ENCODE measurements at regions not wholly inside any gene's neighbourhood (a gene's known extent, or its start where the extent isn't known, plus 50 kb on each side); places are given as distances from the start of the nearest gene placed in this dataset.
A peak's percentile ranks its signal among the peaks of the same experiment; 100 is the strongest.
"Not testable (repeated sequence)": the region's sequence is repeated elsewhere in the genome, so short reads cannot be mapped to it uniquely, and the experiment has no call there.

GRCh38 chr7:81491573-81491972 is 278.3 kb downstream of the HGF start:
- Mint-ChIP-seq H3K9me3 (no peaks in the 10 kb centered on the region), H3K36me3 (no peaks in the 10 kb centered on the region), H3K4me1 (no peaks in the 10 kb centered on the region), H3K27ac (no peak overlapping the region), H3K27me3 (no peaks in the 10 kb centered on the region), H3K4me3 (no peak overlapping the region)
- no peak for DNase-seq

GRCh38 chr7:81488210-81488609 is 281.6 kb downstream of the HGF start:
- no peak overlapping the region for H3K27ac Mint-ChIP-seq
- no peaks in the 10 kb centered on the region for H3K36me3 Mint-ChIP-seq
- H3K9me3 Mint-ChIP-seq, result no peaks in the 10 kb centered on the region
- no peak for DNase-seq
- peaks cover under 1% of the 10 kb centered on the region for H3K27me3 Mint-ChIP-seq
- no peaks in the 10 kb centered on the region for H3K4me1 Mint-ChIP-seq
- H3K4me3 Mint-ChIP-seq, result no peak overlapping the region

- peaks cover 5% of the 10 kb centered on the region for H3K27me3 Mint-ChIP-seq
- no peak overlapping the region for H3K4me3 Mint-ChIP-seq
- H3K27ac Mint-ChIP-seq, result no peak overlapping the region
- H3K4me1 Mint-ChIP-seq, result no peaks in the 10 kb centered on the region
- no peak for DNase-seq
- no peaks in the 10 kb centered on the region for H3K9me3 Mint-ChIP-seq
- H3K36me3 Mint-ChIP-seq, result no peaks in the 10 kb centered on the region
These were observed 282.3 kb downstream of the HGF start for GRCh38 chr7:81487516-81487915.

GRCh38 chr7:81484261-81484660 is 285.6 kb downstream of the HGF start:
- H3K4me1 Mint-ChIP-seq, result no peaks in the 10 kb centered on the region
- no peak for DNase-seq
- no peaks in the 10 kb centered on the region for H3K36me3 Mint-ChIP-seq
- peaks cover 5% of the 10 kb centered on the region for H3K27me3 Mint-ChIP-seq
- no peak overlapping the region for H3K27ac Mint-ChIP-seq
- no peak overlapping the region for H3K4me3 Mint-ChIP-seq
- no peaks in the 10 kb centered on the region for H3K9me3 Mint-ChIP-seq

GRCh38 chr7:81482600-81483186 is 287.2 kb downstream of the HGF start:
- H3K36me3 Mint-ChIP-seq, result no peaks in the 10 kb centered on the region
- peaks cover 5% of the 10 kb centered on the region for H3K27me3 Mint-ChIP-seq
- H3K9me3 Mint-ChIP-seq, result no peaks in the 10 kb centered on the region
- no peak overlapping the region for H3K4me3 Mint-ChIP-seq
- H3K27ac Mint-ChIP-seq, result no peak overlapping the region
- no peak for DNase-seq
- no peaks in the 10 kb centered on the region for H3K4me1 Mint-ChIP-seq

GRCh38 chr7:81478664-81479063 is 291.2 kb downstream of the HGF start:
- H3K4me1 Mint-ChIP-seq, result no peaks in the 10 kb centered on the region
- H3K36me3 Mint-ChIP-seq, result no peaks in the 10 kb centered on the region
- DNase-seq, result no peak
- H3K4me3 Mint-ChIP-seq, result no peak overlapping the region
- H3K27ac Mint-ChIP-seq, result no peak overlapping the region
- peaks cover 5% of the 10 kb centered on the region for H3K27me3 Mint-ChIP-seq
- H3K9me3 Mint-ChIP-seq, result no peaks in the 10 kb centered on the region

- H3K9me3 Mint-ChIP-seq, DNase-seq, H3K36me3 Mint-ChIP-seq, H3K27ac Mint-ChIP-seq, H3K4me3 Mint-ChIP-seq, H3K27me3 Mint-ChIP-seq, H3K4me1 Mint-ChIP-seq: not testable (repeated sequence)
These were observed 291.6 kb downstream of the HGF start for GRCh38 chr7:81478201-81478600.

GRCh38 chr7:81473236-81473635 is 296.6 kb downstream of the HGF start:
- DNase-seq, result no peak
- no peak overlapping the region for H3K27ac Mint-ChIP-seq
- H3K9me3 Mint-ChIP-seq, result no peaks in the 10 kb centered on the region
- no peak overlapping the region for H3K4me3 Mint-ChIP-seq
- peaks cover 6% of the 10 kb centered on the region for H3K27me3 Mint-ChIP-seq
- no peaks in the 10 kb centered on the region for H3K4me1 Mint-ChIP-seq
- no peaks in the 10 kb centered on the region for H3K36me3 Mint-ChIP-seq

- DNase-seq, result no peak
- Mint-ChIP-seq H3K4me3 (no peak overlapping the region), H3K27ac (no peak overlapping the region), H3K36me3 (no peaks in the 10 kb centered on the region), H3K9me3 (no peaks in the 10 kb centered on the region), H3K4me1 (no peaks in the 10 kb centered on the region), H3K27me3 (peaks cover 6% of the 10 kb centered on the region)
These were observed 299.0 kb downstream of the HGF start for GRCh38 chr7:81470724-81471379.

- Mint-ChIP-seq H3K4me1 (no peaks in the 10 kb centered on the region), H3K36me3 (no peaks in the 10 kb centered on the region), H3K27ac (no peak overlapping the region), H3K9me3 (no peaks in the 10 kb centered on the region), H3K4me3 (no peak overlapping the region), H3K27me3 (peaks cover 6% of the 10 kb centered on the region)
- peak; percentile 32 for DNase-seq
These were observed 299.8 kb downstream of the HGF start for GRCh38 chr7:81469869-81470723.

- H3K4me1 Mint-ChIP-seq, result no peaks in the 10 kb centered on the region
- no peaks in the 10 kb centered on the region for H3K9me3 Mint-ChIP-seq
- H3K27ac Mint-ChIP-seq, result no peak overlapping the region
- no peak for DNase-seq
- H3K36me3 Mint-ChIP-seq, result no peaks in the 10 kb centered on the region
- no peak overlapping the region for H3K4me3 Mint-ChIP-seq
- H3K27me3 Mint-ChIP-seq, result peaks cover 6% of the 10 kb centered on the region
These were observed 300.5 kb downstream of the HGF start for GRCh38 chr7:81469153-81469868.

- Mint-ChIP-seq H3K9me3 (no peaks in the 10 kb centered on the region), H3K27me3 (peaks cover 6% of the 10 kb centered on the region), H3K36me3 (no peaks in the 10 kb centered on the region), H3K4me3 (no peak overlapping the region), H3K4me1 (no peaks in the 10 kb centered on the region), H3K27ac (no peak overlapping the region)
- DNase-seq, result no peak
These were observed 301.3 kb downstream of the HGF start for GRCh38 chr7:81468526-81468925.

GRCh38 chr7:81467964-81468363 is 301.9 kb downstream of the HGF start:
- DNase-seq, result no peak
- Mint-ChIP-seq H3K36me3 (no peaks in the 10 kb centered on the region), H3K27ac (no peak overlapping the region), H3K4me3 (no peak overlapping the region), H3K27me3 (peaks cover 5% of the 10 kb centered on the region), H3K9me3 (no peaks in the 10 kb centered on the region), H3K4me1 (no peaks in the 10 kb centered on the region)

GRCh38 chr7:81462672-81463071 is 307.2 kb downstream of the HGF start:
- H3K36me3 Mint-ChIP-seq, result no peaks in the 10 kb centered on the region
- H3K4me3 Mint-ChIP-seq, result no peak overlapping the region
- DNase-seq, result no peak
- H3K9me3 Mint-ChIP-seq, result no peaks in the 10 kb centered on the region
- no peak overlapping the region for H3K27ac Mint-ChIP-seq
- no peaks in the 10 kb centered on the region for H3K27me3 Mint-ChIP-seq
- H3K4me1 Mint-ChIP-seq, result no peaks in the 10 kb centered on the region
